ENCODE measurements at regions not wholly inside any gene's neighbourhood (a gene's known extent, or its start where the extent isn't known, plus 50 kb on each side); places are given as distances from the start of the nearest gene placed in this dataset.

- TF ChIP-seq POLR2AphosphoS5 (IDR thresholded peaks at IDR 0.05; ENCODE audit: low read depth, low read length) = no peak
- TF ChIP-seq POLR2A (IDR thresholded peaks at IDR 0.05; ENCODE audit: low read depth, low read length) = no peak
- no peak for TF ChIP-seq TAF1 (IDR thresholded peaks at IDR 0.05; ENCODE audit: borderline replicate concordance, low read depth, low read length)
- DNase-seq (ENCODE audit: insufficient read length) = no peak
- FAIRE-seq = no peak
Observed at GRCh38 chr5:7000310-7000709, 287.1 kb downstream of the TENT4A start.

GRCh38 chr5:7010591-7010990, 297.4 kb downstream of the TENT4A start:
- DNase-seq (ENCODE audit: insufficient read length) (no peak), FAIRE-seq (no peak)
- TF ChIP-seq POLR2A (IDR thresholded peaks at IDR 0.05; ENCODE audit: low read depth, low read length) (no peak), POLR2AphosphoS5 (IDR thresholded peaks at IDR 0.05; ENCODE audit: low read depth, low read length) (no peak), TAF1 (IDR thresholded peaks at IDR 0.05; ENCODE audit: borderline replicate concordance, low read depth, low read length) (no peak)

- FAIRE-seq (no peak), DNase-seq (ENCODE audit: insufficient read length) (no peak)
- no peak for TF ChIP-seq POLR2A (IDR thresholded peaks at IDR 0.05; ENCODE audit: low read depth, low read length)
- TF ChIP-seq TAF1 (IDR thresholded peaks at IDR 0.05; ENCODE audit: borderline replicate concordance, low read depth, low read length) = no peak
- TF ChIP-seq POLR2AphosphoS5 (IDR thresholded peaks at IDR 0.05; ENCODE audit: low read depth, low read length) = no peak
Observed at GRCh38 chr5:7012057-7012456, 298.8 kb downstream of the TENT4A start.

- FAIRE-seq = no peak
Observed at GRCh38 chr5:7014611-7015010, 301.4 kb downstream of the TENT4A start.

GRCh38 chr5:7015586-7016256, 302.5 kb downstream of the TENT4A start:
- TF ChIP-seq POLR2AphosphoS5 (IDR thresholded peaks at IDR 0.05; ENCODE audit: low read depth, low read length) (no peak), TAF1 (IDR thresholded peaks at IDR 0.05; ENCODE audit: borderline replicate concordance, low read depth, low read length) (no peak), POLR2A (IDR thresholded peaks at IDR 0.05; ENCODE audit: low read depth, low read length) (no peak)

More at GRCh38 chr5:7014611-7015010, 301.4 kb downstream of the TENT4A start:
- DNase-seq (ENCODE audit: insufficient read length) = no peak
- TF ChIP-seq TAF1 (IDR thresholded peaks at IDR 0.05; ENCODE audit: borderline replicate concordance, low read depth, low read length) (no peak), POLR2A (IDR thresholded peaks at IDR 0.05; ENCODE audit: low read depth, low read length) (no peak), POLR2AphosphoS5 (IDR thresholded peaks at IDR 0.05; ENCODE audit: low read depth, low read length) (no peak)

GRCh38 chr5:7016999-7017747, 303.9 kb downstream of the TENT4A start:
- FAIRE-seq (no peak), DNase-seq (ENCODE audit: insufficient read length) (no peak)
- TF ChIP-seq POLR2A (IDR thresholded peaks at IDR 0.05; ENCODE audit: low read depth, low read length) (no peak), POLR2AphosphoS5 (IDR thresholded peaks at IDR 0.05; ENCODE audit: low read depth, low read length) (no peak), TAF1 (IDR thresholded peaks at IDR 0.05; ENCODE audit: borderline replicate concordance, low read depth, low read length) (no peak)

More at GRCh38 chr5:7015586-7016256, 302.5 kb downstream of the TENT4A start:
- DNase-seq (ENCODE audit: insufficient read length) (no peak), FAIRE-seq (no peak)

GRCh38 chr5:7018198-7018597, 305.0 kb downstream of the TENT4A start:
- DNase-seq (ENCODE audit: insufficient read length) (no peak), FAIRE-seq (no peak)
- TF ChIP-seq TAF1 (IDR thresholded peaks at IDR 0.05; ENCODE audit: borderline replicate concordance, low read depth, low read length) (no peak), POLR2AphosphoS5 (IDR thresholded peaks at IDR 0.05; ENCODE audit: low read depth, low read length) (no peak), POLR2A (IDR thresholded peaks at IDR 0.05; ENCODE audit: low read depth, low read length) (no peak)

GRCh38 chr5:7018601-7019000, 305.4 kb downstream of the TENT4A start:
- TF ChIP-seq TAF1 (IDR thresholded peaks at IDR 0.05; ENCODE audit: borderline replicate concordance, low read depth, low read length) (no peak), POLR2AphosphoS5 (IDR thresholded peaks at IDR 0.05; ENCODE audit: low read depth, low read length) (no peak), POLR2A (IDR thresholded peaks at IDR 0.05; ENCODE audit: low read depth, low read length) (no peak)
- no peak for DNase-seq (ENCODE audit: insufficient read length)
- no peak for FAIRE-seq

- no peak for DNase-seq (ENCODE audit: insufficient read length)
- TF ChIP-seq POLR2A (IDR thresholded peaks at IDR 0.05; ENCODE audit: low read depth, low read length) (no peak), TAF1 (IDR thresholded peaks at IDR 0.05; ENCODE audit: borderline replicate concordance, low read depth, low read length) (no peak), POLR2AphosphoS5 (IDR thresholded peaks at IDR 0.05; ENCODE audit: low read depth, low read length) (no peak)
- FAIRE-seq = no peak
Observed at GRCh38 chr5:7036192-7036835, 323.1 kb downstream of the TENT4A start.

- FAIRE-seq = no peak
- no peak for DNase-seq (ENCODE audit: insufficient read length)
Observed at GRCh38 chr5:7039074-7039473, 325.8 kb downstream of the TENT4A start.

GRCh38 chr5:7040111-7040510, 326.9 kb downstream of the TENT4A start:
- DNase-seq (ENCODE audit: insufficient read length) (no peak), FAIRE-seq (no peak)
- no peak for TF ChIP-seq TAF1 (IDR thresholded peaks at IDR 0.05; ENCODE audit: borderline replicate concordance, low read depth, low read length)
- TF ChIP-seq POLR2A (IDR thresholded peaks at IDR 0.05; ENCODE audit: low read depth, low read length) = no peak
- TF ChIP-seq POLR2AphosphoS5 (IDR thresholded peaks at IDR 0.05; ENCODE audit: low read depth, low read length) = no peak

More at GRCh38 chr5:7039074-7039473, 325.8 kb downstream of the TENT4A start:
- no peak for TF ChIP-seq POLR2AphosphoS5 (IDR thresholded peaks at IDR 0.05; ENCODE audit: low read depth, low read length)
- no peak for TF ChIP-seq TAF1 (IDR thresholded peaks at IDR 0.05; ENCODE audit: borderline replicate concordance, low read depth, low read length)
- TF ChIP-seq POLR2A (IDR thresholded peaks at IDR 0.05; ENCODE audit: low read depth, low read length) = no peak

All from GM12892 (cell line).